ENCODE measurements at regions not wholly inside any gene's neighbourhood (a gene's known extent, or its start where the extent isn't known, plus 50 kb on each side); places are given as distances from the start of the nearest gene placed in this dataset.

- TF ChIP-seq POLR2A (IDR thresholded peaks at IDR 0.05) (no peak), CTCF (IDR thresholded peaks at IDR 0.05) (no peak)
Observed at GRCh38 chr16:79697562-79698112, 97.1 kb upstream of the MAF start.

Measured in lower leg skin (tissue), 3 donors.